ENCODE measurements at regions not wholly inside any gene's neighbourhood (a gene's known extent, or its start where the extent isn't known, plus 50 kb on each side); places are given as distances from the start of the nearest gene placed in this dataset.
A peak's percentile ranks its signal among the peaks of the same experiment; 100 is the strongest.

DNA sequence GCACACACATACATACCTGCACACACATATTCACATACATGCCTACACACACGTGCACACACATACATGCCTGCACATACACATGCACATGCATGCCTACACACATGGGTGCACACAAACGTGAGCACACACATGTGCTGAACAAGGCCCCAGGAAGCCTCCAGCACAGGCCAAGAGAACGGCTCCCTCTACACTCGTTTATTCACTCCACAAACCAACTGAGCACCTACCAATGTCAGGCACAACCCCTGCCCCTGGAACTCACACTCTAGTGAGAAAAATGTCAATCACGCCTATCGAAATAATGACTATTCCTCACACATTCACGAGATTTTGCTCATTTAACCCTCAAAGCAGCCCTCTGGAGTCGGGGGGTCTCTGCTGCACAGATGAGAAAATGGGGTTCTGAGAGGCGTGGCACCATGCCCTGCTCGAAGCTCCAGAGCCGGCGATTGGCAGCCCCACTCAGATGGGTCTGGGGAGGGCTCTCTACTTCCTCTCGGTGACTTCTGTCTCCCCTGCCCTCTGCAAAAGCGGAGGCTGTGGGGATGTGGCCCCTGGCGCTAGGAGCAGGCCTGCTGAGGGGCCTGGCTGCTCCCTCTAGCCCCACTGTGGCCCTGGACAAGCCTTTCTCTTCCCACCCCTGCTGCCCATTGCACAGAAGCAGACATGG lies 90.2 kb upstream of the RUNX3 start:
- no peak for DNase-seq (ENCODE audit: extremely low spot score, unreplicated experiment)
- no peaks in the 10 kb centered on the region for H3K9me3 Mint-ChIP-seq (ENCODE audit: unreplicated experiment)
- H3K27me3 Mint-ChIP-seq (ENCODE audit: unreplicated experiment): no peaks in the 10 kb centered on the region
- H3K36me3 Mint-ChIP-seq (ENCODE audit: unreplicated experiment): no peaks in the 10 kb centered on the region
- no peak overlapping the region for H3K27ac Mint-ChIP-seq (ENCODE audit: unreplicated experiment)
- peaks cover 72% of the 10 kb centered on the region for H3K4me1 Mint-ChIP-seq (ENCODE audit: unreplicated experiment)
- TF ChIP-seq, protein P1, sequence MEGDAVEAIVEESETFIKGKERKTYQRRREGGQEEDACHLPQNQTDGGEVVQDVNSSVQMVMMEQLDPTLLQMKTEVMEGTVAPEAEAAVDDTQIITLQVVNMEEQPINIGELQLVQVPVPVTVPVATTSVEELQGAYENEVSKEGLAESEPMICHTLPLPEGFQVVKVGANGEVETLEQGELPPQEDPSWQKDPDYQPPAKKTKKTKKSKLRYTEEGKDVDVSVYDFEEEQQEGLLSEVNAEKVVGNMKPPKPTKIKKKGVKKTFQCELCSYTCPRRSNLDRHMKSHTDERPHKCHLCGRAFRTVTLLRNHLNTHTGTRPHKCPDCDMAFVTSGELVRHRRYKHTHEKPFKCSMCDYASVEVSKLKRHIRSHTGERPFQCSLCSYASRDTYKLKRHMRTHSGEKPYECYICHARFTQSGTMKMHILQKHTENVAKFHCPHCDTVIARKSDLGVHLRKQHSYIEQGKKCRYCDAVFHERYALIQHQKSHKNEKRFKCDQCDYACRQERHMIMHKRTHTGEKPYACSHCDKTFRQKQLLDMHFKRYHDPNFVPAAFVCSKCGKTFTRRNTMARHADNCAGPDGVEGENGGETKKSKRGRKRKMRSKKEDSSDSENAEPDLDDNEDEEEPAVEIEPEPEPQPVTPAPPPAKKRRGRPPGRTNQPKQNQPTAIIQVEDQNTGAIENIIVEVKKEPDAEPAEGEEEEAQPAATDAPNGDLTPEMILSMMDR (IDR thresholded peaks at IDR 0.05): no peak
- H3K4me3 Mint-ChIP-seq (ENCODE audit: unreplicated experiment): no peak overlapping the region

DNA sequence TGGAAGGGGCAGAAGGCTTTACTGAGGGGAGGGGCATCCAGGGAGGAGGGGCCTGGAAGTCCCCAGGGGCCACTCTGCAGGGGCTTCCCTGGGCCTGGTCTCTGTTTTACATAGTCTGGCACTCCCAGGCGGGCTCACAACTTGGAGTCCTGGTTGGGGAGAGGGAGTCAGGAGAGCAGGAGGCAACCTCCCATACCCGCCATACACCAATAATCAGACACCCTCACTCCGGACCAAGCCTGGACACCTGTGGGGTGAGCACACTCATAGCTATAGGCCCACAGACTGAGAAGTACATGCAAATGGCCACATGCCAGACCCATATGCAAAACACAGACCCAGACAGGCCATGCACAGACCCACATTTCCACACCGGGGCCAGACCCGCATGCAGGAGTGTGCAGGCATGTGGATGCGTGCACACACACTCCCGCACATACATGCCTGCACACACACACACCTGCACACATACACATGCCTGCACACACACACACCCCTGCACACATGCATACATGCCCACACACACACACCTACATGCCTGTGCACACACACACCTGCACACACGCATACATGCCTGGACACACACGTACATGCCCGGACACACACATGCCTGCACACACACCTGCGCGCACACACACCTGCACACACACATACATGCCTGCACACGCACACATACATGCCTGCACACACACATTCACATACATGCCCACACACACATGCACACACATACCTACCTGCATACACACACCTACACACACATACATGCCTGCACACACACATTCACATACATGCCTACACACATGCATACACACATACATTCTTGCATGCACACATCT lies 89.5 kb upstream of the RUNX3 start:
- Mint-ChIP-seq H3K4me1 (ENCODE audit: unreplicated experiment) (peaks cover 64% of the 10 kb centered on the region), H3K27me3 (ENCODE audit: unreplicated experiment) (no peaks in the 10 kb centered on the region), H3K9me3 (ENCODE audit: unreplicated experiment) (no peaks in the 10 kb centered on the region), H3K27ac (ENCODE audit: unreplicated experiment) (no peak overlapping the region), H3K36me3 (ENCODE audit: unreplicated experiment) (no peaks in the 10 kb centered on the region), H3K4me3 (ENCODE audit: unreplicated experiment) (no peak overlapping the region)
- no peak for DNase-seq (ENCODE audit: extremely low spot score, unreplicated experiment)
- TF ChIP-seq, protein P1 (IDR thresholded peaks at IDR 0.05): no peak

DNA sequence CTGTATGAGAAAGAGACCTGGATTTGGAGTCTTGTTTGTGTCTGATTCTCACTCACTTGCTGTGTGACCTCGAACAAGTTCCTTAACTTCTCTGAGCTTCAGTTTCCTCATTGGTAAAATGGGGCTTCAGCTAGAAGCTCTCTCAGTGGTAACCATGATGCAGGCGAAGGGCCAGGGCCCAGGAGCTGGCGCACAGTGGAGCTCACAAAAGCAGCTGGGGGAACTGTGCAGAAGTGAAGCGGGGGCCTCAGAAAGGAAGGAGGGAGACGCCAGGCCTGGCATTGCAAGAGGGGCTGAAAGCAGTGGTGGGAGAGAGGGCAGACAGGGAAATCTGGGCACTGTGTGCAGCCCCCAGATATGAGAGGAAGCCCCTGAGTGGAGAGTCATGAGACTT lies 88.9 kb upstream of the RUNX3 start:
- H3K27ac Mint-ChIP-seq (ENCODE audit: unreplicated experiment): peak overlapping the region; percentile 7
- no peaks in the 10 kb centered on the region for H3K9me3 Mint-ChIP-seq (ENCODE audit: unreplicated experiment)
- no peak overlapping the region for H3K4me3 Mint-ChIP-seq (ENCODE audit: unreplicated experiment)
- no peaks in the 10 kb centered on the region for H3K27me3 Mint-ChIP-seq (ENCODE audit: unreplicated experiment)
- TF ChIP-seq, protein P1 (IDR thresholded peaks at IDR 0.05): no peak
- no peak for DNase-seq (ENCODE audit: extremely low spot score, unreplicated experiment)
- no peaks in the 10 kb centered on the region for H3K36me3 Mint-ChIP-seq (ENCODE audit: unreplicated experiment)
- peaks cover 60% of the 10 kb centered on the region for H3K4me1 Mint-ChIP-seq (ENCODE audit: unreplicated experiment)

DNA sequence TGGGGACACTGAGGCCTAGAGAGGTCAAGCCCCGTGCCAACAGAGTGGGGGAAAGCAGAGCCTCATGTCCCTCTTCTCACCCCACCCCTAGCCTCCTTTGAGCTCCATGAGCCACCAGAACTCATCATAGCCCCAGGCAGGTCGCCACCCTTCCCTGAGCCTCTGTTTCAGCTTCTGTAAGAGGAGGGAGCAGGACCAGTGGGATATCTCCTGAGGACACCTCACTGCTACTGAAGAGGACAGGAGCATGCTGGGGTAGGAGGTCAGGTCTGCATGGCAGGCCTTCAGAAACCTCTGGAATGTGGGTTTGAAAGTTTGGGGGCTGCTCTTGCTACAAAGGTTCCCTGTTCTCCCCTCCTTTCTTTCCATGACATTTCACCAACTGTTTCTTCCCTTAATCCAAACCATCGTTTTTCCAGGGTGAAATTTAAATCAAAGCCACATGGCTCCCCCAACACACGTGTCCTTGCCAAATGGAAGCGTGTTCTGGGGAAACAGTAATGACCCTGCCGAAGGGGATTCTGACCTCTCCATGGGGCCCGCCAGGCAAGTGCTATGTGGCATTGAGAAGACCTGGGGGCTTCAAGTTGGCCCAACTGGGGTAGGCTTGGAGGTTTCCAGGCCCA lies 88.1 kb upstream of the RUNX3 start:
- no peaks in the 10 kb centered on the region for H3K27me3 Mint-ChIP-seq (ENCODE audit: unreplicated experiment)
- TF ChIP-seq, protein P1 (IDR thresholded peaks at IDR 0.05): no peak
- H3K27ac Mint-ChIP-seq (ENCODE audit: unreplicated experiment): peak overlapping the region; percentile 67
- DNase-seq (ENCODE audit: extremely low spot score, unreplicated experiment): no peak
- no peaks in the 10 kb centered on the region for H3K9me3 Mint-ChIP-seq (ENCODE audit: unreplicated experiment)
- H3K36me3 Mint-ChIP-seq (ENCODE audit: unreplicated experiment): no peaks in the 10 kb centered on the region
- peaks cover 53% of the 10 kb centered on the region for H3K4me1 Mint-ChIP-seq (ENCODE audit: unreplicated experiment)
- no peak overlapping the region for H3K4me3 Mint-ChIP-seq (ENCODE audit: unreplicated experiment)

Measured in osteocyte (in vitro differentiated cells).